ENCODE measurements at regions not wholly inside any gene's neighbourhood (a gene's known extent, or its start where the extent isn't known, plus 50 kb on each side); places are given as distances from the start of the nearest gene placed in this dataset.

DNA sequence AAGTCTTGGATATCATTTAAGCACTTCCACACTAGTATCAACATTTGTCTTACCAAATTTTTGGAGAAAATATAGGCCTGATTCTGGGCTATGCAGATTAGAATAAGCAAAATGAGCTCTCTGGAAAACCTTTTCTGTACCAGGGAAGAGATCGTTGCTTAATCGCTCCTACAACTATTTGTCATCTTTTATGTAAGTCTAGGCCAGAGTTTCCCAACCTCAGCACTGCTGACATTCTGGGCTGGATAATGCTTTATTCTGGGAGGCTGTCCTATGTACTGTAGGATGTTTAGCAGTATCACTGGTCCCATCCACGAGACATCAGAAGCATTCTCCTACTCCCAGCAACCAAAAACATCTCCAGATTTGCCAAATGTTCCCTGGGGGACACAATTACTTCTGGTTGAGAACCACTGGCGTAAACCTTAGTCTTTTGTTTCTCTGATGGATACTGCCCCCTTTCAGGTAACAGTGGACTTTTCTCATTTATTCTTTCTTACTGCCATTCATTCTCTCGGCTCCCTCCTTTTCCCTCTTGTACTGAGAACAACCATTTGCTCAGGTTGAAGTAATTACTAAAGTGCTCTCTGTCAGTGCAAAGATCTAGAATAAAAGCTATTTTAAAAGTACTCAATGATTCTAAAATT lies 316.9 kb upstream of the E2F7 start:
- TF ChIP-seq, protein P1, sequence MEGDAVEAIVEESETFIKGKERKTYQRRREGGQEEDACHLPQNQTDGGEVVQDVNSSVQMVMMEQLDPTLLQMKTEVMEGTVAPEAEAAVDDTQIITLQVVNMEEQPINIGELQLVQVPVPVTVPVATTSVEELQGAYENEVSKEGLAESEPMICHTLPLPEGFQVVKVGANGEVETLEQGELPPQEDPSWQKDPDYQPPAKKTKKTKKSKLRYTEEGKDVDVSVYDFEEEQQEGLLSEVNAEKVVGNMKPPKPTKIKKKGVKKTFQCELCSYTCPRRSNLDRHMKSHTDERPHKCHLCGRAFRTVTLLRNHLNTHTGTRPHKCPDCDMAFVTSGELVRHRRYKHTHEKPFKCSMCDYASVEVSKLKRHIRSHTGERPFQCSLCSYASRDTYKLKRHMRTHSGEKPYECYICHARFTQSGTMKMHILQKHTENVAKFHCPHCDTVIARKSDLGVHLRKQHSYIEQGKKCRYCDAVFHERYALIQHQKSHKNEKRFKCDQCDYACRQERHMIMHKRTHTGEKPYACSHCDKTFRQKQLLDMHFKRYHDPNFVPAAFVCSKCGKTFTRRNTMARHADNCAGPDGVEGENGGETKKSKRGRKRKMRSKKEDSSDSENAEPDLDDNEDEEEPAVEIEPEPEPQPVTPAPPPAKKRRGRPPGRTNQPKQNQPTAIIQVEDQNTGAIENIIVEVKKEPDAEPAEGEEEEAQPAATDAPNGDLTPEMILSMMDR (IDR thresholded peaks at IDR 0.05) = no peak
- no peak for TF ChIP-seq POLR2A (IDR thresholded peaks at IDR 0.05)

Measured in adrenal gland (tissue), 5 donors.